ENCODE measurements at regions not wholly inside any gene's neighbourhood (a gene's known extent, or its start where the extent isn't known, plus 50 kb on each side); places are given as distances from the start of the nearest gene placed in this dataset.
"Not testable (repeated sequence)": the region's sequence is repeated elsewhere in the genome, so short reads cannot be mapped to it uniquely, and the experiment has no call there.

GRCh38 chr19:21668072-21668773, 99.2 kb downstream of the ZNF100 start:
- H3K27me3 Mint-ChIP-seq (ENCODE audit: low read depth, poor library complexity); H3K4me3 Mint-ChIP-seq: not testable (repeated sequence)
- peaks cover 75% of the 10 kb centered on the region for H3K9me3 Mint-ChIP-seq

GRCh38 chr19:21655540-21656126, 111.7 kb downstream of the ZNF100 start:
- no peaks in the 10 kb centered on the region for H3K36me3 Mint-ChIP-seq (ENCODE audit: low read depth)
- no peaks in the 10 kb centered on the region for H3K27me3 Mint-ChIP-seq (ENCODE audit: low read depth, poor library complexity)
- H3K4me3 Mint-ChIP-seq: no peak overlapping the region
- no peaks in the 10 kb centered on the region for H3K4me1 Mint-ChIP-seq
- TF ChIP-seq CTCF (IDR thresholded peaks at IDR 0.05): no peak
- DNase-seq: no peak
- peaks cover 73% of the 10 kb centered on the region for H3K9me3 Mint-ChIP-seq
- H3K27ac Mint-ChIP-seq: no peak overlapping the region

More at GRCh38 chr19:21668072-21668773, 99.2 kb downstream of the ZNF100 start:
- not testable (repeated sequence) for DNase-seq; H3K27ac Mint-ChIP-seq; H3K4me1 Mint-ChIP-seq; H3K36me3 Mint-ChIP-seq (ENCODE audit: low read depth)

- not testable (repeated sequence) for H3K4me1 Mint-ChIP-seq, DNase-seq
- H3K9me3 Mint-ChIP-seq: peaks cover 76% of the 10 kb centered on the region
Measured at GRCh38 chr19:21651478-21651877, 115.9 kb downstream of the ZNF100 start.

GRCh38 chr19:21638776-21639175, 128.6 kb downstream of the ZNF100 start:
- no peak overlapping the region for H3K4me3 Mint-ChIP-seq
- no peak overlapping the region for H3K27ac Mint-ChIP-seq
- no peak for DNase-seq

More at GRCh38 chr19:21651478-21651877, 115.9 kb downstream of the ZNF100 start:
- H3K36me3 Mint-ChIP-seq (ENCODE audit: low read depth); H3K4me3 Mint-ChIP-seq; H3K27ac Mint-ChIP-seq; H3K27me3 Mint-ChIP-seq (ENCODE audit: low read depth, poor library complexity): not testable (repeated sequence)

GRCh38 chr19:21626924-21627697, 121.7 kb downstream of the ZNF429 start:
- no peaks in the 10 kb centered on the region for H3K36me3 Mint-ChIP-seq (ENCODE audit: low read depth)
- H3K9me3 Mint-ChIP-seq: peaks cover 77% of the 10 kb centered on the region
- H3K27ac Mint-ChIP-seq: no peak overlapping the region
- H3K4me1 Mint-ChIP-seq: no peaks in the 10 kb centered on the region
- DNase-seq: no peak
- no peak overlapping the region for H3K4me3 Mint-ChIP-seq
- H3K27me3 Mint-ChIP-seq (ENCODE audit: low read depth, poor library complexity): peaks cover 5% of the 10 kb centered on the region
- TF ChIP-seq CTCF (IDR thresholded peaks at IDR 0.05): no peak

More at GRCh38 chr19:21638776-21639175, 128.6 kb downstream of the ZNF100 start:
- TF ChIP-seq CTCF (IDR thresholded peaks at IDR 0.05): no peak
- no peaks in the 10 kb centered on the region for H3K4me1 Mint-ChIP-seq
- H3K9me3 Mint-ChIP-seq: peaks cover 57% of the 10 kb centered on the region
- H3K36me3 Mint-ChIP-seq (ENCODE audit: low read depth): no peaks in the 10 kb centered on the region
- peaks cover 4% of the 10 kb centered on the region for H3K27me3 Mint-ChIP-seq (ENCODE audit: low read depth, poor library complexity)

GRCh38 chr19:21626091-21626490, 120.7 kb downstream of the ZNF429 start:
- Mint-ChIP-seq H3K9me3 (peaks cover 83% of the 10 kb centered on the region), H3K36me3 (ENCODE audit: low read depth) (no peaks in the 10 kb centered on the region), H3K27ac (no peak overlapping the region), H3K4me1 (no peaks in the 10 kb centered on the region), H3K27me3 (ENCODE audit: low read depth, poor library complexity) (peaks cover 9% of the 10 kb centered on the region), H3K4me3 (no peak overlapping the region)
- DNase-seq: no peak
- TF ChIP-seq CTCF (IDR thresholded peaks at IDR 0.05): no peak
